A549 (cell line): ENCODE measurements at regions not wholly inside any gene's neighbourhood (a gene's known extent, or its start where the extent isn't known, plus 50 kb on each side); places are given as distances from the start of the nearest gene placed in this dataset.

Experiments used
- BHLHE40 ChIP-seq: IDR thresholded peaks from 2 replicates; pipeline ENCODE4 v1.6.1; 2012; ENCODE audit warnings: low read depth, low read length, inconsistent platforms
- CEBPB ChIP-seq, 2 experiments: fragments of >200 bp in 1 of 2; sonication (Bioruptor Twin) in 1 of 2; formaldehyde crosslinking in 1 of 2; IDR thresholded peaks; 2 replicates each; pipeline ENCODE4 v1.6.1; 2012 to 2016
- CHD2 ChIP-seq: fragments of 150-350 bp; IDR thresholded peaks from 2 replicates; pipeline ENCODE4 v1.6.1; 2014; ENCODE audit warnings: low read length; ENCODE audit not compliant: partially characterized antibody
- EP300 ChIP-seq, 2 experiments: fragments of >200 bp; sonication (Bioruptor Twin); formaldehyde crosslinking; IDR thresholded peaks; 2 replicates in 1 of 2; 3 replicates in 1 of 2; pipeline ENCODE4 v1.6.1; 2016 to 2017
- ESRRA ChIP-seq: fragments of 150-350 bp; IDR thresholded peaks from 2 replicates; pipeline ENCODE4 v1.6.1; 2014; ENCODE audit warnings: mild to moderate bottlenecking, low read length, borderline replicate concordance
- JUNB ChIP-seq: fragments of >200 bp; sonication (Bioruptor Twin); formaldehyde crosslinking; IDR thresholded peaks from 2 replicates; pipeline ENCODE4 v1.6.1; 2016
- MAZ ChIP-seq: fragments of 150-350 bp; IDR thresholded peaks from 2 replicates; pipeline ENCODE4 v1.6.1; 2014; ENCODE audit warnings: antibody characterized with exemption, low read depth, low read length, borderline replicate concordance
- NFE2L2 ChIP-seq: fragments of 150-350 bp; conservative IDR thresholded peaks from 2 replicates; pipeline ENCODE4 v1.6.1; 2014; ENCODE audit warnings: low read length
- POLR2A ChIP-seq: IDR thresholded peaks from 2 replicates; pipeline ENCODE4 v1.6.1; 2012; ENCODE audit warnings: mild to moderate bottlenecking, low read length
- RAD21 ChIP-seq, 2 experiments: fragments of >200 bp in 1 of 2; sonication (Bioruptor Twin) in 1 of 2; formaldehyde crosslinking in 1 of 2; IDR thresholded peaks in 1 of 2; conservative IDR thresholded peaks in 1 of 2; 2 replicates in 1 of 2; 3 replicates in 1 of 2; pipeline ENCODE4 v1.6.1; 2012 to 2018; ENCODE audit warnings: inconsistent platforms in 1 of 2
- ZFP36 ChIP-seq: fragments of 450-650 bp; IDR thresholded peaks from 2 replicates; pipeline ENCODE4 v1.6.1; 2014; ENCODE audit warnings: borderline replicate concordance; ENCODE audit not compliant: partially characterized antibody
- TF ChIP-seq, protein P1 (sequence below): fragments of >200 bp; sonication (Bioruptor Twin); formaldehyde crosslinking; IDR thresholded peaks from 3 replicates; pipeline ENCODE4 v1.5.1; 2016
- TF ChIP-seq, protein P2 (sequence below): fragments of 450-650 bp; IDR thresholded peaks from 2 replicates; pipeline ENCODE4 v1.6.1; 2014; ENCODE audit warnings: antibody characterized with exemption

GRCh38 chr11:106326087-106326486 lies 248.6 kb downstream of the AASDHPPT start:
- no peak for TF ChIP-seq POLR2A
- TF ChIP-seq NFE2L2: no peak
- TF ChIP-seq, protein P1, sequence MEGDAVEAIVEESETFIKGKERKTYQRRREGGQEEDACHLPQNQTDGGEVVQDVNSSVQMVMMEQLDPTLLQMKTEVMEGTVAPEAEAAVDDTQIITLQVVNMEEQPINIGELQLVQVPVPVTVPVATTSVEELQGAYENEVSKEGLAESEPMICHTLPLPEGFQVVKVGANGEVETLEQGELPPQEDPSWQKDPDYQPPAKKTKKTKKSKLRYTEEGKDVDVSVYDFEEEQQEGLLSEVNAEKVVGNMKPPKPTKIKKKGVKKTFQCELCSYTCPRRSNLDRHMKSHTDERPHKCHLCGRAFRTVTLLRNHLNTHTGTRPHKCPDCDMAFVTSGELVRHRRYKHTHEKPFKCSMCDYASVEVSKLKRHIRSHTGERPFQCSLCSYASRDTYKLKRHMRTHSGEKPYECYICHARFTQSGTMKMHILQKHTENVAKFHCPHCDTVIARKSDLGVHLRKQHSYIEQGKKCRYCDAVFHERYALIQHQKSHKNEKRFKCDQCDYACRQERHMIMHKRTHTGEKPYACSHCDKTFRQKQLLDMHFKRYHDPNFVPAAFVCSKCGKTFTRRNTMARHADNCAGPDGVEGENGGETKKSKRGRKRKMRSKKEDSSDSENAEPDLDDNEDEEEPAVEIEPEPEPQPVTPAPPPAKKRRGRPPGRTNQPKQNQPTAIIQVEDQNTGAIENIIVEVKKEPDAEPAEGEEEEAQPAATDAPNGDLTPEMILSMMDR: no peak
- no peak for TF ChIP-seq RAD21 (conservative IDR thresholded peaks at IDR 0.05 in 1 of 2, IDR thresholded peaks at IDR 0.05 in 1 of 2)
- no peak for TF ChIP-seq CEBPB (IDR thresholded peaks at IDR 0.05)
- TF ChIP-seq, protein P2, sequence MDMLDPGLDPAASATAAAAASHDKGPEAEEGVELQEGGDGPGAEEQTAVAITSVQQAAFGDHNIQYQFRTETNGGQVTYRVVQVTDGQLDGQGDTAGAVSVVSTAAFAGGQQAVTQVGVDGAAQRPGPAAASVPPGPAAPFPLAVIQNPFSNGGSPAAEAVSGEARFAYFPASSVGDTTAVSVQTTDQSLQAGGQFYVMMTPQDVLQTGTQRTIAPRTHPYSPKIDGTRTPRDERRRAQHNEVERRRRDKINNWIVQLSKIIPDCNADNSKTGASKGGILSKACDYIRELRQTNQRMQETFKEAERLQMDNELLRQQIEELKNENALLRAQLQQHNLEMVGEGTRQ: no peak
- TF ChIP-seq JUNB: no peak
- TF ChIP-seq CHD2: no peak
- no peak for TF ChIP-seq BHLHE40
- TF ChIP-seq MAZ: no peak
- no peak for TF ChIP-seq EP300 (IDR thresholded peaks at IDR 0.05)
- TF ChIP-seq ZFP36: no peak
- no peak for TF ChIP-seq ESRRA
